ENCODE measurements at regions not wholly inside any gene's neighbourhood (a gene's known extent, or its start where the extent isn't known, plus 50 kb on each side); places are given as distances from the start of the nearest gene placed in this dataset.
"Not testable (repeated sequence)": the region's sequence is repeated elsewhere in the genome, so short reads cannot be mapped to it uniquely, and the experiment has no call there.

- ATAC-seq (ENCODE audit: low read depth) (no peak), DNase-seq (no peak)
- no peak overlapping the region for H3K4me3 Mint-ChIP-seq
- no peaks in the 10 kb centered on the region for H3K4me1 Mint-ChIP-seq
- ChIA-PET POLR2A (no interaction called here), CTCF (no interaction called here)
- H3K27me3 Mint-ChIP-seq = no peaks in the 10 kb centered on the region
- no peaks in the 10 kb centered on the region for H3K36me3 Mint-ChIP-seq (ENCODE audit: low read depth)
- H3K27ac Mint-ChIP-seq = no peak overlapping the region
- TF ChIP-seq, protein P1, sequence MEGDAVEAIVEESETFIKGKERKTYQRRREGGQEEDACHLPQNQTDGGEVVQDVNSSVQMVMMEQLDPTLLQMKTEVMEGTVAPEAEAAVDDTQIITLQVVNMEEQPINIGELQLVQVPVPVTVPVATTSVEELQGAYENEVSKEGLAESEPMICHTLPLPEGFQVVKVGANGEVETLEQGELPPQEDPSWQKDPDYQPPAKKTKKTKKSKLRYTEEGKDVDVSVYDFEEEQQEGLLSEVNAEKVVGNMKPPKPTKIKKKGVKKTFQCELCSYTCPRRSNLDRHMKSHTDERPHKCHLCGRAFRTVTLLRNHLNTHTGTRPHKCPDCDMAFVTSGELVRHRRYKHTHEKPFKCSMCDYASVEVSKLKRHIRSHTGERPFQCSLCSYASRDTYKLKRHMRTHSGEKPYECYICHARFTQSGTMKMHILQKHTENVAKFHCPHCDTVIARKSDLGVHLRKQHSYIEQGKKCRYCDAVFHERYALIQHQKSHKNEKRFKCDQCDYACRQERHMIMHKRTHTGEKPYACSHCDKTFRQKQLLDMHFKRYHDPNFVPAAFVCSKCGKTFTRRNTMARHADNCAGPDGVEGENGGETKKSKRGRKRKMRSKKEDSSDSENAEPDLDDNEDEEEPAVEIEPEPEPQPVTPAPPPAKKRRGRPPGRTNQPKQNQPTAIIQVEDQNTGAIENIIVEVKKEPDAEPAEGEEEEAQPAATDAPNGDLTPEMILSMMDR (IDR thresholded peaks at IDR 0.05) = no peak
- peaks cover 11% of the 10 kb centered on the region for H3K9me3 Mint-ChIP-seq
- intact Hi-C loops (cut with micrococcal nuclease) = no loop called here
These were observed 479.5 kb downstream of the PCDH7 start for GRCh38 chr4:31199644-31200043.

DNA sequence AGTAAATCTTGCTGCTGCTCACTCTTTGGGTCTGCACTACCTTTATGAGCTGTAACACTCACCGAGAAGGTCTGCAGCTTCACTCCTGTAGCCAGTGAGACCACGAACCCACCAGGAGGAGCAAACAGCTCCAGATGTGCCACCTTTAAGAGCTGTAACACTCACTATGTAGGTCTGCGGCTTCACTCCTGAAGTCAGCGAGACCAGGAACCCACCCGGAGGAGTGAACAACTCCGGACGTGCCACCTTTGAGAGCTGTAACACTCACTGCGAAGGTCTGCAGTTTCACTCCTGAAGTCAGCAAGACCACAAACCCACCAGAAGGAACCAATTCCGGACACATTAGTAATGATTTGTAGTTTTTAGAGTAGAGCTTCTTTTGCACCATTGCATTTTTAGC lies 481.9 kb downstream of the PCDH7 start:
- ATAC-seq (ENCODE audit: low read depth); POLR2A ChIA-PET; H3K4me1 Mint-ChIP-seq; CTCF ChIA-PET; H3K4me3 Mint-ChIP-seq; H3K27me3 Mint-ChIP-seq; H3K27ac Mint-ChIP-seq; H3K36me3 Mint-ChIP-seq (ENCODE audit: low read depth); intact Hi-C loops (cut with micrococcal nuclease); DNase-seq: not testable (repeated sequence)
- peaks cover 11% of the 10 kb centered on the region for H3K9me3 Mint-ChIP-seq

GRCh38 chr4:31204874-31205273 lies 484.7 kb downstream of the PCDH7 start:
- no peaks in the 10 kb centered on the region for H3K36me3 Mint-ChIP-seq (ENCODE audit: low read depth)
- no peaks in the 10 kb centered on the region for H3K27me3 Mint-ChIP-seq
- ATAC-seq (ENCODE audit: low read depth) = no peak
- intact Hi-C loops (cut with micrococcal nuclease) = no loop called here
- H3K4me3 Mint-ChIP-seq = no peak overlapping the region
- POLR2A ChIA-PET = no interaction called here
- CTCF ChIA-PET = no interaction called here
- no peaks in the 10 kb centered on the region for H3K4me1 Mint-ChIP-seq
- H3K9me3 Mint-ChIP-seq = peaks cover 4% of the 10 kb centered on the region
- no peak for DNase-seq
- H3K27ac Mint-ChIP-seq = no peak overlapping the region
- TF ChIP-seq, protein P1 (IDR thresholded peaks at IDR 0.05) = no peak

DNA sequence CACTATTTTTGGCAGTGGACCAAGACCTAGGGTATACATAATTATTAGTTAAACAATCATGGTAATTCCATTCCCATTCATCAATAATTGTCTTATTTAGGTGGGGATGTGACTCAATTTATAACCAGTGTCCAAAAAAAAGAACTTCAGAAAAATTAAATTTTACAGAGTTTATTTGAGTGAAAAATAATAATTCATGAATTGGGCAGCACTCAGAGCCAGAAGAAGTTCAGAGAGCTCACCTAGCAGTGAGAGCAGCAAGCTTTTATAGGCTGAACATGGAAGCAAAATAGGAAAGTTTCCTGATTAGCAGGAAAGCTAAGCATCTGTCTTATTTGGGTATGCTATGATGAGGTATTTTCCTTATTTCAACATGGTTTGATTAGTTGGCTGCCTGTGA lies 500.8 kb downstream of the PCDH7 start:
- H3K9me3 Mint-ChIP-seq = peaks cover 3% of the 10 kb centered on the region
- ChIA-PET CTCF (no interaction called here), POLR2A (no interaction called here)
- H3K4me3 Mint-ChIP-seq = no peak overlapping the region
- intact Hi-C loops (cut with micrococcal nuclease) = no loop called here
- H3K27me3 Mint-ChIP-seq = no peaks in the 10 kb centered on the region
- H3K4me1 Mint-ChIP-seq = no peaks in the 10 kb centered on the region
- DNase-seq (no peak), ATAC-seq (ENCODE audit: low read depth) (no peak)
- TF ChIP-seq, protein P1 (IDR thresholded peaks at IDR 0.05) = no peak
- H3K27ac Mint-ChIP-seq = no peak overlapping the region
- H3K36me3 Mint-ChIP-seq (ENCODE audit: low read depth) = no peaks in the 10 kb centered on the region

GRCh38 chr4:31228068-31228467 lies 507.9 kb downstream of the PCDH7 start:
- CTCF ChIA-PET = no interaction called here
- intact Hi-C loops (cut with micrococcal nuclease) = no loop called here
- POLR2A ChIA-PET = no interaction called here
- peaks cover 4% of the 10 kb centered on the region for H3K9me3 Mint-ChIP-seq
- H3K27ac Mint-ChIP-seq = no peak overlapping the region
- no peaks in the 10 kb centered on the region for H3K27me3 Mint-ChIP-seq
- ATAC-seq (ENCODE audit: low read depth) (no peak), DNase-seq (no peak)
- no peaks in the 10 kb centered on the region for H3K4me1 Mint-ChIP-seq
- H3K4me3 Mint-ChIP-seq = no peak overlapping the region
- no peaks in the 10 kb centered on the region for H3K36me3 Mint-ChIP-seq (ENCODE audit: low read depth)
- TF ChIP-seq, protein P1 (IDR thresholded peaks at IDR 0.05) = no peak

GRCh38 chr4:31230594-31230993 lies 510.4 kb downstream of the PCDH7 start:
- Mint-ChIP-seq H3K4me1 (no peaks in the 10 kb centered on the region), H3K9me3 (peaks cover 9% of the 10 kb centered on the region), H3K36me3 (ENCODE audit: low read depth) (no peaks in the 10 kb centered on the region), H3K27ac (no peak overlapping the region), H3K4me3 (no peak overlapping the region), H3K27me3 (no peaks in the 10 kb centered on the region)
- TF ChIP-seq, protein P1 (IDR thresholded peaks at IDR 0.05) = no peak
- ChIA-PET CTCF (no interaction called here), POLR2A (no interaction called here)
- DNase-seq = no peak
- intact Hi-C loops (cut with micrococcal nuclease) = no loop called here
- ATAC-seq (ENCODE audit: low read depth) = no peak

Data from activated B cell treated with CpG ODN at 0.5 μM for 24 hours (primary cell).